ENCODE measurements at regions not wholly inside any gene's neighbourhood (a gene's known extent, or its start where the extent isn't known, plus 50 kb on each side); places are given as distances from the start of the nearest gene placed in this dataset.

DNA sequence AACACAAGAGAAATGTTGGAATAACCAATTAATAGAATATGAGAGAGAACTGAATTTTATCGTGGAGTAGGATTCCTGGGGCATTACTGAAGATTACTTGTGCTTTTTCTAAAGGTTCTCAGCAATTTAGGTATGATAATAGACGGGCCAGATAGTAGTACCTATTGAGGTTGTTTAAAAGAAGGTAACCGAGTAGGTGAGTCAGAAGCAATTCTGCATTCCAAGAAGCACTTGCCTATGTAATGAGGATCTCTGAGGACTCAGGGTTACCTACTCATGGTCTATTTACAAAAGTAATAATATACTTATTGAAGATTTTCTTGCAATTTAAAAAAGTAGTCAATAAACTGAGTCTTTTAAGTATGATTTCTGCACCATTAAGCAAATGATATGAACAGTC lies 1469.8 kb downstream of the BRINP3 start:
- TF ChIP-seq, protein P1, sequence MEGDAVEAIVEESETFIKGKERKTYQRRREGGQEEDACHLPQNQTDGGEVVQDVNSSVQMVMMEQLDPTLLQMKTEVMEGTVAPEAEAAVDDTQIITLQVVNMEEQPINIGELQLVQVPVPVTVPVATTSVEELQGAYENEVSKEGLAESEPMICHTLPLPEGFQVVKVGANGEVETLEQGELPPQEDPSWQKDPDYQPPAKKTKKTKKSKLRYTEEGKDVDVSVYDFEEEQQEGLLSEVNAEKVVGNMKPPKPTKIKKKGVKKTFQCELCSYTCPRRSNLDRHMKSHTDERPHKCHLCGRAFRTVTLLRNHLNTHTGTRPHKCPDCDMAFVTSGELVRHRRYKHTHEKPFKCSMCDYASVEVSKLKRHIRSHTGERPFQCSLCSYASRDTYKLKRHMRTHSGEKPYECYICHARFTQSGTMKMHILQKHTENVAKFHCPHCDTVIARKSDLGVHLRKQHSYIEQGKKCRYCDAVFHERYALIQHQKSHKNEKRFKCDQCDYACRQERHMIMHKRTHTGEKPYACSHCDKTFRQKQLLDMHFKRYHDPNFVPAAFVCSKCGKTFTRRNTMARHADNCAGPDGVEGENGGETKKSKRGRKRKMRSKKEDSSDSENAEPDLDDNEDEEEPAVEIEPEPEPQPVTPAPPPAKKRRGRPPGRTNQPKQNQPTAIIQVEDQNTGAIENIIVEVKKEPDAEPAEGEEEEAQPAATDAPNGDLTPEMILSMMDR (IDR thresholded peaks at IDR 0.05), result no peak
- no peak for TF ChIP-seq POLR2A (IDR thresholded peaks at IDR 0.05)

All from body of pancreas (tissue), 4 donors.